Anterior cingulate cortex (tissue), 58 donors: ENCODE measurements at regions not wholly inside any gene's neighbourhood (a gene's known extent, or its start where the extent isn't known, plus 50 kb on each side); places are given as distances from the start of the nearest gene placed in this dataset.
"Not testable (repeated sequence)": the region's sequence is repeated elsewhere in the genome, so short reads cannot be mapped to it uniquely, and the experiment has no call there.

Experiments
- DNase-seq, 58 donors: peaks; one replicate each; lab custom pipeline; 2025; lab: John Stamatoyannopoulos, UW

DNA sequence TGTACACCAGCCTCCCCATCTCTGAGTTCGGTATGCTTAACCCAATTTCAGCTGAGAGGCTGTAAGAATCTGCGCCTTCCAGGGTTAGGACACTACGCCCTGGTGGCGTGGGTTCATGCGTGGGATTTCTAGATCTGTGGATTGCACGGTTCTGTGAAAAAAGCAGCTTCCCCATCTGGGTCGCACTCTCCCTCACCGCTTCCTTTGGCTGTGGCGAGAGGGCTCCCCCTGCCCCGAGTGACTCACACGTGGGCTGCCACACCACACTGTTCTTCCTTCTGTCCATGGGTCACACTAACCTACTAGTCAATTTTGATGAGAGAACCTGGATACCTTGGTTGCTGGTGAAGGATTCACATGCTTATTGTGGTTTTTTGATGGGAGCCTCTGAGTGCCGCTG lies 256.0 kb upstream of the MAF start:
- no peak for DNase-seq

DNA sequence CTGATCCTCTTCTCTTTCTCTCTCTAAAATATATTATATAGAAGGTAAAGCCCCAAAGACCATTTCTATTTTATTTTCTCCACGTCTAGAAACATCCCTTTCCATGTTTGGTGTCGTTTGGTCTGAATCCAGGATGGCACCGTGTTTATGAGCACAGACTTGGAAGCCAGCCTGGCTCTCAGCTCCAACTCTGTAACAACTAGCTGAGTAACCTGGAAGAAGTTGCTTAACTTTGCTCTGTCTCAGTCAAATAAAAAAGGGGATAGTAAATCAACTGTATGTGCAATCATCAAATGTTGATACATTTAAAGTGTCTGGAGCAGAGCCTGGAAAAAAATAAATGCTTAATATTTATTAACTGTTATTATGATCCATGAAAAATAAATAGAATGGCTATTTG lies 249.8 kb upstream of the MAF start:
- DNase-seq: no peak

DNA sequence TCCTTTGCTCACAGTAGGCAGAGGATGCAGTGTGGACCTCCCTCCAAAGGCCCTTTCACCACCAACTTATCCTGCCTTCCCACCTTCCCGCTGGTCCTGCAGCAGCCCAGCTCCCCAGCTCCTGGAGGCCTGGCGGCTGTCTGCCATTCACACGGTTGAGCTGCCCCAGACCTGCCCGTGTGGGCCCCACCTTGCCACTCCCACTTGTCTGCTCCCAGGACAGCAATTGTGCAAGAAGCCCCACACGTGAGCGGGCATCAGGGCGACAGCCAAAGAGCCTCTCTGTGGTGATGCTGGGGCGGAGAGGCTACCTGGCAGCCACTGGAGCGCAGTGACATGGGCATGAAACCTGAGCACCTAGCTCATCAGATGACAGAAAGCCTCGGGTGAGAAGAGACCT lies 248.6 kb upstream of the MAF start:
- no peak for DNase-seq

DNA sequence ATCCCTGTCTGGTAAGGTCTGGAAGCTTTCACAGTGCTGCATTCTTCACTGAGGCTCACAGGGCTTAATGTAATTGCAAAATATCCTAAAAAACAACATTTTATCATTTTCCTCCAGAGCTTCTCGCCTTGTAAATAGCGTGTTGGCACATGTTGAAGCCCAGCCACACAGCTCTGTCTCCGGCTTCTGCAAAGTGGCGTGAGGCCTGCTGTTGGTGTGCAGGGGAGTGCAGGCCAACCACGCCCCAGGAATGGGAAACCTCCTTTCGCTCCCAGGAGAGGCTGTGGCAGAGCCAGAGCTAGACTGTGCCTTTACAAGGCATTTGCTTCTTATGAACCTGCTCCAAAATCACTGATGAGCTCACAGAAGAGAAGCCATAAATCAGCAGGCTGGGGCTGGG lies 248.2 kb upstream of the MAF start:
- DNase-seq: no peak

DNA sequence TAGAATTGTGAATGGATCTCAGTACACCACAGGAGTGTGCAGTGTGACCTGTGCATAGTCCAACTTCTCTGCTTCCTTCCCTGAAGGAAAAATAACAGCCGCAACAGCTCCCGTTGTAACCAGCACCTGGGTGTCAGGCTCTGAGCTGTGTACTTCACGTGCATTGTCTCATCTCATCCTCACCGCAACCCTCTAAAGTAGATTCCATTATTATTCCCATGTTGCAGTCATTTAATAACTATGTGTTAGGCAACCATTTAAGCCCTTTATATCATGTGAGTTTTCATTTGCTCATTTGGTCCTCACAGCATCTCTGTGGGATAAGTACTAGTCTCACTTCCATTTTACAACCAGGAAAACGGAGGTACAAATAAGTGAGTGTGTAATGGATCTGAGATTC lies 247.0 kb upstream of the MAF start:
- DNase-seq: no peak

DNA sequence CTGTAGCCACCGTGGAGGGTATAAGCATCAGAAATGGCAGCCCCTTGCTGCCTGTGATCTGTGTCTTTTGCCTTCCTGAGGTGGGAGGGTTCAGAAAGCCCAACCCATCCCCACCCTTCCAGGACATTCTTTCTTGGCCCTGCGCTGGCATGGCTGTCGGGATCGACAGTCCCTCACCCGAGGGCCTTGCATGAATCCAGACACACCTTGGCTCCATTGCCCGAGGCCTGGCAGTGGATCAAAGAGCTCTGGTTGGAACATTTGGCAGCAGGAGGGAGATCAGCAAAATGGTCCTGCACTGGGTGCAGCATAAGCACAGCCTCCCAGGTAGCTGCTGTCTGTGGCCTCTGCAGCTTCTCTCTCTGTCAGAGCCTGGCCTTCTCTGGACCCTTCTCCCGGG lies 246.6 kb upstream of the MAF start:
- DNase-seq: no peak

DNA sequence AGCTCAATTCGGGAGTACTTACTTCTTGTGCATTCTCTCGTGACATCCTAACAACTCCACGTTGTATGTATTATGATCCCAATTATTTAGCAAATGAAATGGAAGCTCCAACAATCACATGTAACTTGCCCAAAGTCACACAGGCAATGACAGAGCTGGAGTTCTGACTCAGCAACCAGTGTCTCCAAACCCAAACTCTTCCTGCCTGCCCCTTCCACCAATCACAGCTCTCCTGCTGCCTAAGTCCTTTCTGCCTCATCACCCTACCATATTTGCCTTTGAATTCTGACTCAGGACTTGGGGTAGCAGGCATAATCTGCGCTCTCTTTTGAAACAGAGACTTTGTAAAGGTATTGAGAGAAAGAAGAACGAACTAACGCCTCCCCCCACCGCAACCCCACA lies 245.2 kb upstream of the MAF start:
- no peak for DNase-seq

DNA sequence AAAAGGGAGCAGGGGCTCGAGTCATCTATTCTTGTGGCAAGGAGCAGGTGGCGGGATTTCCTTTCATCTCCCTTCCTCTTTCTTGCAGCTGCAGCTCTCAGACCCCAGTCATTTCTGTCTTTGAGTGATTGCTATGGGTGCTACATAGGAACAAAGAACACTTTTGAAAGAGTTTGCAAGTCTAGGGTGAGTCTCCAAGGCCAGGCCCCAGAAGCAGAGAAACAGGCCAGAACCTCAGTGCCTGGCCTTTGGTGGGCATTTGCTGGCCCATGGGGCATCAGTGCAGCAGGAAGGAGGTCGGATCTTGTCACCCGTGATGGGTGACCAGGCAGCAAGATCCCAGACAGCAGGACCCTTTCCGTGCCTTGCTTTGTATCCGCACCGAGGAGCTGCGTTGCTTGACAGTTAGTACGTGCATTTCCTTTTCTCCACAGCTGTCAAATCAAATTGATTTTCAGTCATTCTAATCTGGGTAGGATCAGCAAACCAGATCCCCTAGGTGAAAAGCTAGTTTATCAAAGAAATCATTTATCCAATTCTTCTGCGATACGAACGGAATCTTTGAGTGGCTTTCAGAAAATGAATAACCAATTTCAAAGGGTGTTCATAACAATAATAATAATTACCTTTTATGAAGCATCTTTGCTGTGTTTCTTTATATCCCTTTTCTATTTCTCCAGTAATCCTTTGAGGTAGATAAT lies 244.6 kb upstream of the MAF start:
- no peak for DNase-seq

DNA sequence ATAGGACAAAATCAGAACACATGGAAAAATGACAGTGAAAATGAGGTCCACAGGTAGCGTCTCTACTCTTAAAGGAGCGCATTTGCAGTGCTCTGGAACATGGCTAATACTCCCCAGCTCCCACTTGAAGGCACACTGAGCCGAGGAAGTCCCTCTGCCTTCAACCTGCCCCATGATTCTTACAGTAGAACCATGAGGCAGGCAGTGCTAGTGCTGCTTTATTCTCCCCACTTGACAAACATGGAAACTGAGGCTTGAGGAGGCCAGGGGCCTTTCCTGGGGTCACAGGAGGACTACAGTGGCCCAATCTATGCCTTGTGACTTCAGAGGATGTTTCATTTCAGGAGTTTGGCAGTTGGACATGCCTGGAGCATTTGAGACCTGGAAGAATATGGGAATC lies 244.1 kb upstream of the MAF start:
- no peak for DNase-seq

DNA sequence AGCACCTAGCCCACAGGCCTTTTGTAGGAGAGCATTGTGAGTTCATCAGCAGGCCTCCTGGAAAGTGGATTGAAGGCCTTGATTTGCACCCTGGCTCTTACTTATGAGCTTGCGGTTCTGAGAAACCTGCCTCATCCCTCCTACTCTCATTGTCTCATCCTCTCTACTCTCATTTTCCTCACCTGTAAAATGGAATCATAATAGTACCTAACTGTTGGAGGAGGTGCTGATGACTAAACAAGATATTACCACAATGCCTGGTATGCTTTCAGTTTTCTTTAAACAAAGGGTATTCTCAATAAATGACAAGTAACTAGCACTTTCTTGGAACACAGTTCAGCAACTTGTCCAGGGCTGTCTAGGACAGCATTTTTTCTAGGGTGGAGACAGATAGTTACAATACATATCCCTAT lies 243.1 kb upstream of the MAF start:
- no peak for DNase-seq

DNA sequence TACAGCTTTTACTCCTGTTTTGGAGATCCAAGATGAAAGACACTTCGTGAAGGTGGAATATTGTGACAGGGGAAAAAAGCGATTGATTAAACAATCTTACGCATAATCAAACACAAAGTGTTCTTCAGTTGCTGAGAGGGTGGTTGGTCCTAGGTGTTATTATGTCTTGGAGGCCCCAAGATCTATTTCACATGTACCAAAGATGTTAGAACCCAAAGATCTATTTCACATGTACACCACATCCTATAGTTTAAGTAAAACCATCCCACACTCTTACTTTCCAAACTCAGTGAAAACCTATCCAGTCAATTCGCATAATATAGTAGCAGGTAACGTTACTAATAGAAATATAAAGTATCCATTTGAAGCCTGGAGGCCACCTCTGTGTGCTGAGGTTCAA lies 242.6 kb upstream of the MAF start:
- no peak for DNase-seq

DNA sequence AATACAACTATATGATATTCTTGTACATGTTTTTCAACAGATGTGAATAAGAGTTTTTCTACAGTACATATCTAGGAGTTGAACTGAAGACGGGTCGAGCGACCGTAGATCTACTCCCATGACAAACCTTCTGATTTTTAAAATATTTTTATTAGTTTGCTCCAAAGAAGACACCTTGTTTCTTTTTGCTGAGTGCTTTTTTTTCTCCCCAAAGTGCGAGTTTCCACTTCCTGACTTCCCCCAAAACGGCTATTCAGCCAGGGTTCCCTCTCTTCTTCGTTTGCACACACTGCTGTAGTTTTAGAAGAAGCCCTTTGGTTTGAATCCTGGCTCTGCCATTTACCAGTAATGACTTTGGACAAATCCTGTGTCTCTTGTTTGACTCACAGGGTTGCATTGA lies 241.7 kb upstream of the MAF start:
- no peak for DNase-seq

DNA sequence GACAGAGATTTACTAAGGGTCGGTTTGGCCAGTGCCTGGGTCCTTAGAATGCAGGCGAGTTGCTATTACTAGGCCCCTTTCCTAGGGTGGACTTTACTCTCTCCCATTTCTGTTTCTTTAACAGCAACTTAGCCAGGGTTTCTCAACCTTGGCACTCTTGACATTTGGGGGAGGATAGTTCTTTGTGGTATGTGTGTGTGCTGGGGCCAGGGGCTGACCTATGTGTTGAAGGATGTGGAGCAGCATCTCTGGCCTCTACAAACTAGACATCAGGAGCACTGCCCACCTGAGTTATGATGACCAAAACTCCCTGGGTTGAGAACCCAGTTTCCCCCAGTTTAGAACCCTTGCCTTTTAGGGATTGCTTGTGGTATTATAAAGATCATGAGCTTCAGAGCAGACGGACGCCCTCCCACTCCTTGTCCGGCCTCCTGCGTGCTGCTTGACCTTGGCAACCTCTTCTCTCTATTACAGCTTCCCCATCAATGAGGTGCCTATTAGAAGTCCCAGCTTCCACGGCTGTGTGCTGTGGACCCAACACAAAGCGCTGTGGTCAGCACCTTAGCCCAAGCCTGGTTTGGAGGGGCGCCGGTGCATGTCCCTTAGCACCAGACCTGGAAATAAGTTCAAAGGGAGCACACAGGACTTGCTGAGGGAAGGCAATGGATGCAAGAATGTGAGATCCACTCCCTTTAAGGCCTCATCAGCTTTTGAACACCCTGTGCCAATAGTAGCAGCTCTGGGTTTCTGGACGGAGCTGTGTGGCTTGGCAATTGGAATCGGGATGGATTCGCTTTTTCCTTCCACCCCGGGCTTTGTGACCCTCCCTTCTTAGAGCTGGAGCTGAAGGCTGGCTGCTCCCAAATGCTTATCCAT lies 239.2 kb upstream of the MAF start:
- no peak for DNase-seq

DNA sequence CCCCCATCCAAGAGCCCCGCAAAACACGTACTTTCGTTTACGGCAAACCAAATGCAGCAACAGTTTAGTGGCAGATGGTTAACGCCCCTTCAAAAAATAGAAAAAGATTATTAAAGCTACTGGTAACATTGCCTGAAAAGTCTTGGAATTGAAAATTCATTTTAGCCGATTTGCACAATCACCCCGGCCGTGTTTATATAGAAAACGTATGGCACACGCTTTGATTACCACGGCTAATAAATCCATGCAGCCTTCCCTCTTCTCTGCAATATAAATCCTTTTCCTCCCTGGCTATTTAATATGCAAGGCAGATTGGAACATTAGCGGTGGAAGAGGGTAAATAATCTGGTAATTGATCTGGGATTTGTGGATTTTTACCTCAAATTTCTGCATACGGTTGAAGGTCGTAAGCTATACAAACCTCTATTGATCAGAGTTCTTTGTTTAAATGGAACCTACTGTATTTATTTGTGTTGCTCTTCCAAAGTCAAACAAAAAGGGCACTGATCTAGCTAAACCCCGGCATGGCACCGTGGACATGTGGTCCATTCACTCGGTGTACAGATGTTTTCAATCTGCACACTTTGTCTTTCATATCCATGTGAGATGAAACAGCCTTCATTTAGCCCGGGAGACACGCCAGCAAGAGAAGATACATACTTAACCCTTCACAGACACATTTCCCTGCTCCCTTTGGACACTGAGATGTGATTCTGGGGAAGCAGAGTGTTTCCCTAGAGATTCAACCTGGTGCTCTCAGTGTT lies 238.1 kb upstream of the MAF start:
- peak in 5 of 58 donors; percentile 1 to 15 (median 6) for DNase-seq

DNA sequence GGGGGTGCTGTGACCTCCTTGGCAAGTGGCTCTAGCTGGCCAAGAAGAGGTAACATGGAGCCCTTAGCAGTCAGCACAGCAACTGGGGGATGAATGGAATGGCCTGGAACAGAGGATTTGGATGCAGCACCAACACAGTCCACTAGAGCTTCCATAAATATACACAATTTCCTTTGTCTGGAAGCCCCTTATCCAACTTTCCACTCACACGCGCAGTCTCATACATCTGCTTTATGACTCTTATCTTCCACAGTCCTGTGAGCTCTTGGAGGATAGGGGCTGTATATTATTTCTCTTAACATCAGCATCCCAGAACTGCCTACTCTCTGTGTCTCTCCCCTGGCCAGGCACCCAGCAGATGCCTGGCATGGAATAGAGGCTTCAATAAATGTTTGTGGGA lies 235.6 kb upstream of the MAF start:
- DNase-seq: no peak

DNA sequence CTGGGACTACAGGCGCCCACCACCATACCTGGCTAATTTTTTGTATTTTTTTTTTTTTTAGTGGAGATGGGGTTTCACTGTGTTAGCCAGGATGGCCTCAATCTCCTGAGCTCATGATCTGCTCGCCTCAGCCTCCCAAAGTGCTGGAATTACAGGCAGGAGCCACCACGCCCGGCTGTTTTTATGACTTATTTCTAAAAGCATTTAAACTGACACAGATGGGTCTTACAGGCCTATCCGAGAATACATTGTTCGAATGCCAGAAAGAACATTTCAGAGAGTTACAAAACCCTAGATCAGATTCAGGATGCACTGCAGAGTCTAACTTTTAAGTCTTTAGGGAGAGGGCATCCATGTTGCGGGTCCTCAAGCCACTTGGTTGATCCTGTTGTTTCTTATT lies 234.7 kb upstream of the MAF start:
- no peak for DNase-seq

DNA sequence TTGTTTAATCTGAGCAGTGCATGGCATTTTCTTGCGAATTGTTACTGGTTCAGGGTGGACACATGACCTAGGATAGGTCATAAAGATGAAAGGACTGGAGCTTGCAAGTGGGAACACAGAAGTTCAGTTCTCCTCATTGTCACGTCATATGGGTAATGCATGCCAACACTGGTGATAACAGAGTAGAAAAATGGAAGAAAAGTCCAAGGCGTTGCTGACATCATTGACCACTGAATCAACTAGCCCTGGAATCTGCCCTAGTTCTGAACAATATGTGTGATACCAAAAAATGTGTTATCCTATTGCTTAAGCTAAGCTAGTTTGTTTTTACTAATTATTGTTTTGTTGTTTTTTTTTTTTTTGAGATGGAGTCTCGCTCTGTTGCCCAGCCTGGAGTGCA lies 234.2 kb upstream of the MAF start:
- DNase-seq: no peak

DNA sequence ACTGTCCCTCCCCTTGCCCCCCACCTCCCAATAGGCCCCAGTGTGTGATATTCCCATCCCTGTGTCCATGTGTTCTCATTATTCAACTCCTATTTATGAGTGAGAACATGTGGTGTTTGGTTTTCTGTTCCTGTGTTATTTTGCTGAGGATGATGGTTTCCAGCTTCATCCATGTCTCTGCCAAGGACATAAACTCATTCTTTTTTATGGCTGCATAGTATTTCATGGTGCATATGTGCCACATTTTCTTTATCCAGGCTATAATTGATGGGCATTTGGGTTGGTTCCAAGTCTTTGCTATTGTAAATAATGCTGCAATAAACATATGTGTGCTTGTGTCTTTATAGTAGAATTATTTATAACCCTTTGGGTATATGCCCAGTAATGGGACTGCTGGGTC lies 233.5 kb upstream of the MAF start:
- not testable (repeated sequence) for DNase-seq

DNA sequence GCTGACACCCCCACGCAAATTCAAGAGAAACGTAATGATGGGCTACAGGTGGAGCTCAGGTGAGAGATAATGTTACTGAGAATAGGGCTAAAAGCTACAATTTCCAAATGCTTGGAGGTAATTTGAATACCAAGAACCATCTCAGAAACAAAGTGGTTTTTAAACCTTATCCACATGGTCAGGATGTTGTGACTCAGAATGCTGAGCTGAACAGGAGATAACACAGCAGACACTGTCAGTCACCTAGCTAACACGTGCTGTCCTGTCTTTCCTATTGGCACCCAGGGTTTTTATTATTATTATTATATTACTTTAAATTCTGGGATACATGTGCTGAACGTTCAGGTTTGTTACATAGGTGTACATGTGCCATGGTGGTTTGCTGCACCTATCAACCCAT lies 233.0 kb upstream of the MAF start:
- DNase-seq: no peak

DNA sequence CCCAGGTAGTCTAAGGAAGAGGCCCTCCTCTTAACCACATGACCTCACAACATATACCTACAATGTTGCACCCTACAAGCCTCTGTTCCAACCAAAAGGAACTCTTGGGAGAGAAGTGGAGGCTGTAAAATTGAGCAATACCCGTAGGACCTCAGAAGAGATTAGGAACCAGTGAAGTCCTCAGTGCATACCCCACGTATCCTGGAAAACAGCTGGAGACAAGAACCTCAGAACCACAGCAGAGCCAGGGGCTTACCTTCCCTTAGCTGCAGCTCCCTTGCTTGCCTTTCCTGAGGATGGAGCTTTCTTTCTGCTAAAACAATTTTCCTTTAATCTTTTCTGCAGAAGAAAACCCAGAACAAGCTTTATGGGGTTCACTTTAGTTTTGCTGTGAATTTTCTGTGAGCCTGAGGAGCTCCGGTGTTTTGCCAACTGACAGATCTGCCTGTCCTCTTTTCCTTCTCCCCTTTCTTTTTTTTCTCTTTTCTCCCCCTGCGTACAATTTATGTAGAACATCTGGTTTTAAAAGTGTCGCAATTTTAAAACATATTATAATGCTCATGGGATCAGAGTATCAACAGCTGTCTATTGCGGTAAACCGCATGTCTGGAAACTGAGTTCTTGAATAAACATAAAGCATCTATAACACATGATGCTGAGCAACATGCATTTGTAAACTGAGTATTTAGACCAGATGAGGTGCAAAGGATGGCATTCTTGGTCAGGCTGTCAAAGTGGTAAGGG lies 226.4 kb upstream of the MAF start:
- DNase-seq: no peak

DNA sequence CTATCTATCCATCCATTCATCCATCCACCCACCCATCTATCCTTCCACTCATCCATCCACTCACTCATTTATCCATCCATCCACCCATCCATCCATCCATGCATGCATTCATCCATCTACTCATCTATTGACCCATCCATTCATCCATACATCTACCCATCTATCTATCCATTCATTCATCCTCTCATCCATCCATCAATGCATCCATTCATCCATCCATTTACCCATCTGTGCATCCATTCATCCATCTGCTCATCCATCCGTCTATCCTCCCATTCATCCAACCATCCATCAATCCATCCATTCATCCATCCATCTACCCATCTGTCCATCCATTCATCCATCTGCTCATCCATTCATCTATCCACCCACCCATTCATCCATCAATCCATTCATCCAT lies 224.5 kb upstream of the MAF start:
- no peak for DNase-seq
